Caco-2 (cell line): ENCODE measurements at regions not wholly inside any gene's neighbourhood (a gene's known extent, or its start where the extent isn't known, plus 50 kb on each side); places are given as distances from the start of the nearest gene placed in this dataset.

Source experiments
- BruUV-seq: library from RNA; stranded (reverse); fragments of 400-500 nt; replicated peaks from 2 replicates; lab custom pipeline; 2021; lab: Mats Ljungman, UMichigan
- CTCF ChIA-PET: fragments of 300-600 bp; sonication (Branson Sonifier 250); formaldehyde crosslinking; loops from one replicate; lab custom pipeline; 2022; ENCODE audit warnings: antibody characterized with exemption; lab: Charles Lee
- POLR2A ChIA-PET: fragments of 300-600 bp; sonication (Branson Sonifier 250); formaldehyde crosslinking; loops from one replicate; lab custom pipeline; 2022; ENCODE audit warnings: antibody characterized with exemption; lab: Charles Lee
- DNase-seq, 2 experiments: peaks; one replicate each; pipeline versions ENCODE4 v3.0.0 to v3.0.0-alpha.2; 2020 to 2022
- H3K27me3 ChIP-seq: replicated peaks from 2 replicates; pipeline ENCODE4 v1.6.0; 2011; ENCODE audit warnings: low read length; ENCODE audit not compliant: control insufficient read depth, insufficient read depth
- H3K36me3 ChIP-seq: 2 replicates; pipeline ENCODE4 v1.5.1; 2011; ENCODE audit warnings: low read length; ENCODE audit not compliant: control insufficient read depth, insufficient read depth
- H3K4me1 ChIP-seq: fragments of 250-450 bp; sonication (Bioruptor Pico); 2 replicates; pipeline ENCODE4 v1.5.1; 2020; ENCODE audit warnings: mild to moderate bottlenecking
- H3K4me3 ChIP-seq: 2 replicates; pipeline ENCODE4 v1.5.1; 2011; ENCODE audit warnings: low read depth, mild to moderate bottlenecking, control low read depth, low read length
- H3K9me3 ChIP-seq: fragments of 250-450 bp; sonication (Bioruptor Pico); 2 replicates; pipeline ENCODE4 v1.5.1; 2020; ENCODE audit warnings: mild to moderate bottlenecking, moderate library complexity
- H3K27ac Mint-ChIP-seq: one replicate; pipeline ENCODE4 v1.8.0; 2022; ENCODE audit warnings: mixed read lengths; ENCODE audit not compliant: unreplicated experiment
- H3K27me3 Mint-ChIP-seq: one replicate; pipeline ENCODE4 v1.8.0; 2022; ENCODE audit warnings: mixed read lengths; ENCODE audit not compliant: insufficient read depth, unreplicated experiment
- H3K36me3 Mint-ChIP-seq: one replicate; pipeline ENCODE4 v1.8.0; 2022; ENCODE audit warnings: mild to moderate bottlenecking, mixed read lengths; ENCODE audit not compliant: insufficient read depth, unreplicated experiment
- H3K4me1 Mint-ChIP-seq: one replicate; pipeline ENCODE4 v1.8.0; 2022; ENCODE audit warnings: low read depth, mixed read lengths; ENCODE audit not compliant: unreplicated experiment
- H3K4me3 Mint-ChIP-seq: one replicate; pipeline ENCODE4 v1.8.0; 2022; ENCODE audit warnings: mild to moderate bottlenecking, moderate library complexity, mixed read lengths; ENCODE audit not compliant: unreplicated experiment
- H3K9me3 Mint-ChIP-seq: one replicate; pipeline ENCODE4 v1.8.0; 2022; ENCODE audit warnings: mixed read lengths; ENCODE audit not compliant: unreplicated experiment
- CTCF ChIP-seq, 2 experiments: fragments of 200-600 bp in 1 of 2; IDR thresholded peaks; 1 replicate in 1 of 2; 2 replicates in 1 of 2; pipeline versions ENCODE4 v1.5.1 to v1.8.0; 2011 to 2022; ENCODE audit warnings: antibody characterized with exemption in 1 of 2, control low read depth in 1 of 2, inconsistent platforms in 1 of 2, low read depth in 1 of 2, low read length in 1 of 2, mild to moderate bottlenecking in 1 of 2, moderate library complexity in 1 of 2; ENCODE audit not compliant: insufficient read depth in 1 of 2, severe bottlenecking in 1 of 2, unreplicated experiment in 1 of 2
- intact Hi-C: fragments of 100-400 bp; cut with micrococcal nuclease; formaldehyde crosslinking; loops from one replicate; pipeline ENCODE4 v1.10.0; 2022; ENCODE audit not compliant: unreplicated experiment

GRCh38 chr13:48806522-48806921 is 152.8 kb downstream of the CYSLTR2 start:
- H3K27me3 ChIP-seq, result no peaks in the 10 kb centered on the region
- intact Hi-C loops, result no loop called here
- ChIA-PET CTCF (no interaction called here), POLR2A (no interaction called here)
- Mint-ChIP-seq H3K36me3 (no peaks in the 10 kb centered on the region), H3K4me3 (no peak overlapping the region), H3K4me1 (no peaks in the 10 kb centered on the region), H3K27ac (no peak overlapping the region), H3K27me3 (peaks cover 14% of the 10 kb centered on the region), H3K9me3 (no peaks in the 10 kb centered on the region)
- 0 out of 2 replicates have a peak, but pooled peaks cover 4% of the 10 kb centered on the region for H3K4me1 ChIP-seq
- H3K36me3 ChIP-seq, result no peaks in the 10 kb centered on the region
- no peak for TF ChIP-seq CTCF (IDR thresholded peaks at IDR 0.05; ENCODE audit: insufficient read depth in 1 of 2, low read depth in 1 of 2, low read length in 1 of 2, severe bottlenecking in 1 of 2, unreplicated experiment in 1 of 2)
- BruUV-seq, result no TSS peak
- no peak for DNase-seq
- no peaks in the 10 kb centered on the region; the same call in 1 of the 2 replicates for H3K9me3 ChIP-seq
- H3K4me3 ChIP-seq, result no peak overlapping the region

GRCh38 chr13:48808683-48809082 is 155.0 kb downstream of the CYSLTR2 start:
- Mint-ChIP-seq H3K4me1 (no peaks in the 10 kb centered on the region), H3K4me3 (no peak overlapping the region), H3K27ac (no peak overlapping the region), H3K27me3 (peaks cover 9% of the 10 kb centered on the region), H3K9me3 (no peaks in the 10 kb centered on the region), H3K36me3 (no peaks in the 10 kb centered on the region)
- H3K27me3 ChIP-seq, result no peaks in the 10 kb centered on the region
- TF ChIP-seq CTCF (IDR thresholded peaks at IDR 0.05; ENCODE audit: insufficient read depth in 1 of 2, low read depth in 1 of 2, low read length in 1 of 2, severe bottlenecking in 1 of 2, unreplicated experiment in 1 of 2), result no peak
- ChIA-PET POLR2A (no interaction called here), CTCF (no interaction called here)
- DNase-seq, result peak; percentile 17 to 40
- intact Hi-C loops, result no loop called here
- H3K4me1 ChIP-seq, result 0 out of 2 replicates have a peak, but pooled peaks cover 4% of the 10 kb centered on the region
- no TSS peak for BruUV-seq
- H3K9me3 ChIP-seq, result no peaks in the 10 kb centered on the region
- H3K4me3 ChIP-seq, result no peak overlapping the region
- H3K36me3 ChIP-seq, result no peaks in the 10 kb centered on the region

GRCh38 chr13:48810013-48810412 is 156.3 kb downstream of the CYSLTR2 start:
- Mint-ChIP-seq H3K36me3 (no peaks in the 10 kb centered on the region), H3K4me1 (no peaks in the 10 kb centered on the region), H3K4me3 (no peak overlapping the region), H3K27ac (no peak overlapping the region), H3K9me3 (no peaks in the 10 kb centered on the region), H3K27me3 (peaks cover 9% of the 10 kb centered on the region)
- POLR2A ChIA-PET, result no interaction called here
- 0 out of 2 replicates have a peak, but pooled peaks cover 4% of the 10 kb centered on the region for H3K4me1 ChIP-seq
- DNase-seq, result no peak
- H3K27me3 ChIP-seq, result no peaks in the 10 kb centered on the region
- intact Hi-C loops, result no loop called here
- CTCF ChIA-PET, result no interaction called here
- BruUV-seq, result no TSS peak
- TF ChIP-seq CTCF (IDR thresholded peaks at IDR 0.05; ENCODE audit: insufficient read depth in 1 of 2, low read depth in 1 of 2, low read length in 1 of 2, severe bottlenecking in 1 of 2, unreplicated experiment in 1 of 2), result no peak
- H3K36me3 ChIP-seq, result no peaks in the 10 kb centered on the region
- H3K9me3 ChIP-seq, result no peaks in the 10 kb centered on the region
- no peak overlapping the region for H3K4me3 ChIP-seq
